HG02981 (cell line): ENCODE measurements at regions not wholly inside any gene's neighbourhood (a gene's known extent, or its start where the extent isn't known, plus 50 kb on each side); places are given as distances from the start of the nearest gene placed in this dataset.
"Not testable (repeated sequence)": the region's sequence is repeated elsewhere in the genome, so short reads cannot be mapped to it uniquely, and the experiment has no call there.

Source experiments
- ATAC-seq: cut with Tn5 transposase; IDR thresholded peaks from one replicate; pipeline ENCODE4 v1.9.1; 2021; ENCODE audit warnings: mild to moderate bottlenecking, moderate library complexity; ENCODE audit not compliant: unreplicated experiment

GRCh38 chr5:155595791-155596190, 582.2 kb downstream of the KIF4B start:
- ATAC-seq = no peak

GRCh38 chr5:155598552-155598951, 585.0 kb downstream of the KIF4B start:
- no peak for ATAC-seq

- ATAC-seq = no peak
Observed at GRCh38 chr5:155605920-155606319, 592.4 kb downstream of the KIF4B start.

- ATAC-seq = peak; percentile 78
Observed at GRCh38 chr5:155616779-155617392, 603.3 kb downstream of the KIF4B start.

- ATAC-seq = no peak
Observed at GRCh38 chr5:155619688-155620087, 606.1 kb downstream of the KIF4B start.

- ATAC-seq = no peak
Observed at GRCh38 chr5:155620821-155621410, 607.4 kb downstream of the KIF4B start.

GRCh38 chr5:155624597-155625241, 611.2 kb downstream of the KIF4B start:
- no peak for ATAC-seq

GRCh38 chr5:155625315-155625714, 611.8 kb downstream of the KIF4B start:
- ATAC-seq = no peak

GRCh38 chr5:155625897-155626543, 612.5 kb downstream of the KIF4B start:
- ATAC-seq = no peak

- no peak for ATAC-seq
Observed at GRCh38 chr5:155626592-155626991, 613.0 kb downstream of the KIF4B start.

GRCh38 chr5:155628346-155628745, 614.8 kb downstream of the KIF4B start:
- ATAC-seq = no peak

- no peak for ATAC-seq
Observed at GRCh38 chr5:155629597-155629996, 616.0 kb downstream of the KIF4B start.

- ATAC-seq = no peak
Observed at GRCh38 chr5:155631116-155631515, 617.6 kb downstream of the KIF4B start.

- no peak for ATAC-seq
Observed at GRCh38 chr5:155633338-155633957, 619.9 kb downstream of the KIF4B start.

GRCh38 chr5:155649666-155650065, 636.1 kb downstream of the KIF4B start:
- ATAC-seq = no peak

- ATAC-seq = no peak
Observed at GRCh38 chr5:155655569-155655968, 642.0 kb downstream of the KIF4B start.

GRCh38 chr5:155661859-155662258, 648.3 kb downstream of the KIF4B start:
- no peak for ATAC-seq

- no peak for ATAC-seq
Observed at GRCh38 chr5:155665361-155665760, 651.8 kb downstream of the KIF4B start.

- ATAC-seq = not testable (repeated sequence)
Observed at GRCh38 chr5:155672001-155672400, 655.0 kb upstream of the SGCD start.

GRCh38 chr5:155676967-155677366, 650.0 kb upstream of the SGCD start:
- ATAC-seq = no peak

GRCh38 chr5:155678371-155678770, 648.6 kb upstream of the SGCD start:
- no peak for ATAC-seq
